ENCODE measurements at regions not wholly inside any gene's neighbourhood (a gene's known extent, or its start where the extent isn't known, plus 50 kb on each side); places are given as distances from the start of the nearest gene placed in this dataset.

DNA sequence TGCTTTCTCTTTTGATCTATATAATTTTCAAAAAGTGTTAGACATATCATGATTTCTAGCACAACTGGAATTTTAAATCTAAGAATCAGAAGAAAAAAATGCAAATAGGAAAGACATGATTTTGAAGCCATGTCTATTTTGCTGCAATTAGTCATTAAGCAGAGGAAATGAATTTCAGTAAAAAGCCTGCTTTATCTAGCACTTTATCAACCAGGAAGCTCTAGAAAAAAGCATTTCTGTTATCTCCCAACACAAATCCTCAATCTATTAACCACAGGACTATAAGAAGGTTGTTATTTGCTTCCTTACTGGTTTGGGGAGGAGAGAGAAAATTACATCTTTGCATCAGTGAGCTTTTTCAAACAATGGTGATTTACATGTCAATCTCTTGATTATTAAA is 716.7 kb downstream of the DIAPH3 start:
- DNase-seq (ENCODE audit: low read depth), result peak; percentile 59

DNA sequence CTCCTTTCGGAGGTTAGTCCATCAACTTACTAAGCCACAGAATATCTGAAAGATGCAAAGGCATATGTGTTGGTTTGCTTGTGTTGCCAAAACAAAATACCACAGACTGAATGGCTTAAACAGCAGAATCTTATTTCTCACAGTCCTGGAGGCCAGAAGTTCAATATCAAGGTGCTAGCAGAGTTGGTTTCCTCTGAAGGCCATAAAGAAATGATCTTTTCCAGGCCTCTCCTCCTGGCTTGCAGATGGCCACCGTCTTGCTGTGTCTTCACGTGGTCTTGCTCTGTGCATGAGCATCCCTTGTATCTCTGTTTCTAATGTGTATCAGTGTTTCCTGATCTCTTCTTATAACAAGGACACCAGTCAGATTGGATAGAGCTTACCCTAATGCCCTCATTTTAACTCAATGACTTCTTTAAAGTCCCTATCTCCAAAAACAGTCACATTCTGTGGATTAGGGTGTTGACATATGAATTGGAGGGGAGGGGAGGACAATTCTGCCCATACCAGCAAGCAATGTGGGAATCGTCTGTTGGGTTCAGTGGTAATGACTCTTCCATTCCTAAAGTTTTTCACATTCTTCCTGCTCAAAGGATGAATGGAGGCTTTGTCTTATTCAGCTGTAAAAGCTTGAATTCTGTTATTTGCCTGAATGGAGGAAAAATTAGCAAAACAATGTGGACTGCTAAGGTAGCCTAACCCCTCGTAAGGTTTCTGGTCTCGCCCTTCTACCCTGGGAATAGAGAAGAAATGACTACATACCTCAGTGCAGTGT is 715.7 kb downstream of the DIAPH3 start:
- DNase-seq (ENCODE audit: low read depth), result peak; percentile 90

DNA sequence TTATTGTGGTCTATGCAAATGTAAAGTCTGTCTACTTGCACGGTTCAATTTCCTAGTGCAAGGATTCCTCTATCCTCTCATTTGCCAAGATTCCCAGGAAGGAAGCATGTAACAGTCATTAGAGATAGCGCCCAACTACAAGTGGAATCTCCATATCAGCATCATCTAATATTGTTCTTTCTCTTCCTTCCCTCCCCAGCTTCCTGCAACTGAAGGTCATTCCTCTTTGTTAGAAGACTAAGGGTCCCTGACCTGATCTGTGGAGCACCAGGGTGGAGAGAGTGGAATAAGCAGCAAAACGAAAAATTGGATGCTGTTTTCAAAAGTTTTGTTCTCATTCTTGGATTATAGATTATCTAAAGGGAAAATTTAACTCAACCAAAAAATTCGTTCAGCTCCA is 714.0 kb downstream of the DIAPH3 start:
- no peak for DNase-seq (ENCODE audit: low read depth)

DNA sequence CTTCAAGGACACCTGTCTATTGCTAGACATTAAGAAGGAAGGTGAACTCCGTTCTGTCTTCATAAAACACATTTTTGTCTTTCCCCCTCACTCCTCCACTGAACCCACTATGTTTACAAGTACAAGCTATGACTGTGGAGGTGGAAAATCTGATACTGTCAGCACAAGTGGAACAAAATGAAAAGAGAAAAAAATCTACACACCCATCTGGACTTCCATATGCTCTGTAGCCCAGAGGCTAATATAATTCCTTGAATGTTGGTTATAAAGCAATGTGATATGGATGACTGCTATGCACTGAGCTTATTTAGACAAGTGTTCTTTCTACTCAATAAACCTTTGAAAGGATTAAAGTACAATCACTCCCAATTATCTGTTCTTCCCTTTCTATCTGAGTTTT is 713.5 kb downstream of the DIAPH3 start:
- DNase-seq (ENCODE audit: low read depth), result no peak

DNA sequence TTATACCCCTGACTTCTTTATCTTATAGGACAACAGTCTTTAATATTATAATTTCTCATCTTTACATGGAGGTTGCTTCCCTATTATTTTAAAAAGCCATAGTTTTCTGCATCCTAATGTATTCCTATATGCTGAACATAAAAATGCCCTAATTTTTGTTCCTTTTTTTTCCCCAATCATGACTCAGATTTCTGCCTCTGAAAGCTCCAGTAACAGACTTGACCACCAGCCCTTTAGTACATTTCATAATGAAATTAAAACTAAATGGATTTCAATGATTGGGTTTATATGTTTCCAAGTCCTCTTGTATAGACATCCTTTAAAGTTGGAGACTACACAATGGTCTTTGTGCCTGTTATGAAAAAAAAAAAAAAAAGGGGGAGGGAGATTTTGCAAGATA is 712.5 kb downstream of the DIAPH3 start:
- no peak for DNase-seq (ENCODE audit: low read depth)

DNA sequence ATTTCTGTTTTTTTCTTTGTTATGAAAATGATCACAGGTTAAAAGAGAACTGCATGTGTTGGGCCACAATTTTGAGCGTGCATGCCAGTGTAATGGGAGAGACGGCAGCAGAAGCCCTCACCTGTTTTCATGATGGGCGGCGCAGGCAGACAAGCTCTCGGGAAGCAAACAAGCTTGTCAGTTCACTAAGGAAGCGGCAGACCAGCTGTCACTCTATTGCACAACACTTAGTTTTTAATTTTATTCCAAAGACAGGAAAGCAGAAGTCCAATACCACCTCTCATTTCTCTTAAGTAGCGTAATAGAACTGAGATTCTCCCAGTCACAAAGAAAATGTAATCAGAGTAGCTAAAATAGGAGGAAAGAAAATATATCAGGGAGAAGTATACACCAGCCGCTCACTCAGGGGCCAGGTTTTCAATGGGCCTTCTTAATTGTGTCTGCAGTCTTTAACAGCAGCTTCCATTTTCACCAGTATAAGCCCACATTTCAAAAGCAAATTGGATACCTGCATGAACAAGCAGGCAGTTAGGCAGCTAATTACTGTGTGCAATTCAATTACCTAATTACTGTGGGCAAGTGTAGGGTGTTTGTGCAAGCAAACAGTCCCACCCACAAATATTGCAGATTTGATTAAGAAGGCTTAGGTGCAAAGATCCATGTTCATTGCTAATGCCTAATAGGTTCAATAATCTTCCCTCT is 711.4 kb downstream of the DIAPH3 start:
- no peak for DNase-seq (ENCODE audit: low read depth)

DNA sequence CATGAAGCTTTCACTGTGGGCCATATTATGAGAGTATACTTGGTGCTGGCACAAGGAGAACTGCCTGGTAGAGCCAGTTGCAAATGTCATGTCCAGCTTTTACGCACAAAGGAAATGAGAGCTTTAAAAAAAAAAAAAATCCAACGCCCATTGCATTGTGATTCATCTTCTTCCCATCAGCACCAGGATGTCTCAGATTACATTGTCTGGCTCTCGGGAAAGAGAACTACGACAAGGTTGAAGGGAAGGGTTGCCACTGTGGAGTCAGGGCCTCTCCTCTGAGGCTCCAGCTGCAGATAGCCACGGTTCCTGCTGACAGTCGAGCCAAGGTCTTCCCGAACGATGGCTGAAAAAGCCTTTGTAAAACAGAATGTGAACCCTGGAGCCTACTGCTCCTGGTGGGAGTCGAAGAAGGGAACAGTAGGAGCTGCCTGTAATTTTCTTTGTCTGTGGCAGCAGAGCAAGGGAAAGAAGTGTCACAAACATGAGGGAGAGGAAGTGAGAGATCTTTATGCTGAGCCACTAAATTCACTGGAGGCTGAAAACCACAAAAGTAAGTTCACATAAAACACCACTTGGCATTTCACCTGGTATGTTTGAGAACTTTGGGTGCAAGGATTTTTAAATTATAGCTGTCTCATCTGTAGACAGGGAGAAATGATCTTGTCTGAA is 704.7 kb downstream of the DIAPH3 start:
- peak; percentile 91 for DNase-seq (ENCODE audit: low read depth)

DNA sequence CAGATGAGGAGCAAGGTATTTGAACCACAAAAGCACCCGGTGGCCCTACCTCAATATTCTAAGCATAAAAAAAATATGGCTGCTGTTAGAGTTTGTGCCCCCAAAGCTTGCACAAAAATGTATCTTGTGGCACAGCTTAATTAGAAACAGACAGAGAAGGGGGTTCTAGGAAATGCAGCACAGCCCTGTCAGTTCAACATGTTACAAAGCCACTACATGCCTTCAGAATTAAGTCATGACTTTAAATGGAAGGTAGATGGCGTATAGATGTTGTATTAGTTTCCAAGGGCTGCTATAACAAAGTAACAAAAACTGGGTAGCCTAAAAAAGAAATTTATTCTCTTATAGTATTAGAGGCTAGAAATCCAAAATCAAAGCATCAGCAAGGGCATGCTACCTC is 703.8 kb downstream of the DIAPH3 start:
- DNase-seq (ENCODE audit: low read depth), result peak; percentile 79

DNA sequence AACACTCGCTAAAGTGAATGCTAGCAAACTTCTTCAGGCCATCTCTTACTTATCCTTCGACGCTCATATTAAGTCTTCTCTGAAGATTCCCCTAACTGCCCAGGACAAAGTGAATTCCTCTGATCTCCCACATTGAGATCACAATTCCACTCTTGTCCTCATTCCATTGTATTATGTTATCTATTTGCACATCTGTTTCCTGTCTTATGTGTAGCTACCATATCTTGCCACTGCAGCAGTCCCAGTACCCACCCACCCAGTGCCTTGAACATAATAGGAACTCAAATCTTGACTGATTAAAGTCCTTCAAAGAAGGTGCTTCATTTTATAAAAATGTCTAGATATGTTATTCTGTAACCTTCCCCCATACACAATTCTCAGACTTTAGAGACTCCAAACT is 702.3 kb downstream of the DIAPH3 start:
- no peak for DNase-seq (ENCODE audit: low read depth)

DNA sequence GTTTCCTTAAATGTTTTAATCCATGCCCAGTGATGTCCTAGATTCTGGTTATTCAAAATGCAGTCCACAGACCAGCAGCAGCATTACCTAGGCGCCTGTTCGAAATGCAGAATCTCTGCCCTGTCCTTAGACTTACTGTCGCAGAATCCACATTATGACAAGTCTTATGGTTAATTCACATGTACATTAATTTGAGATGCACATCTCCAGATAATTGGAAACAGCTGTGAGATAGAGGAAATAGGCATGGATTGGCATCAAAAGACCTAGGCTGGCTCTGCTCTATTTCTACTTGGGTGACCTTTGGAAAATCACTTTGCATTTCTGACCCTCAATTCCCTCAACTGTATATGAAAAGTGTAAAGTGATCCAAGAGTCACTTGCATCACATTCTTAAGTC is 700.7 kb downstream of the DIAPH3 start:
- DNase-seq (ENCODE audit: low read depth), result no peak

DNA sequence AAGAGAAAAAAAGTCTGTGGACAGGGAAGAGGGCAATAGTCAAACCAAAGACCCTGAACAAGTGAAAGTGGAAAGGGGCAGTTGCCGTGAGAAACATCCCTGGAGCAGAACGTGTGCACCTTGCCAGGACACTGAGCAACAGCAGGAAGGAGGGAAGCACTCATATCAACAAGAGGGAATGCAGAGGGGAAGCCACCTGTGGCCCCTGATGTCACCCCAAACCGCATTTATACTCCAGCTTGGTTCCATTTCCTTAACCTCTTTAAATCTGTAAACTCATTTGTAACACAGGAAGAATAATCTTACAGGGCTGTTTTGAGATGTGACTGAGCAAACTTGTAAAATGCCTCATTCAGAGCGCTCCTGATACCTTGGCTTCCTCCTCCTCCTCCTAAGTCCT is 698.8 kb downstream of the DIAPH3 start:
- DNase-seq (ENCODE audit: low read depth), result no peak

DNA sequence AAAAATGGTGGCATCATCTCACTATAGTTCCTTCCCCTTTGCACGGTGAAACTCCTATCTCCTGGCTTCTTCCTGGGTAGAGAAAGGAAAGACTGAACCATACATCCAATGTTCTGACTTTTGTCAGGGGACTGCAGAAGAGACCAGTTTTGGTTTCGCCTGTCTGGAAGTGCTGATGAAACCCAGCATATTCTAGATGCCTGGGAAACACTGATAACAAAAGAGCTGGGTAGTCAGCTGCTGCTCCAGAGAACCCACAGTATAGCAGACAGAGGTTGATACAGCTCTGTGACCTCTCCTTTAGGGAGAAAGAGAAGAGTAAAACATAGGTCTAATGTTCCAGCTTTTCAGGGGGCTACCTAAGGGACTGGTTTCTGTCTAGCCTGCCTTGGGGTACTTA is 695.3 kb downstream of the DIAPH3 start:
- DNase-seq (ENCODE audit: low read depth), result no peak

DNA sequence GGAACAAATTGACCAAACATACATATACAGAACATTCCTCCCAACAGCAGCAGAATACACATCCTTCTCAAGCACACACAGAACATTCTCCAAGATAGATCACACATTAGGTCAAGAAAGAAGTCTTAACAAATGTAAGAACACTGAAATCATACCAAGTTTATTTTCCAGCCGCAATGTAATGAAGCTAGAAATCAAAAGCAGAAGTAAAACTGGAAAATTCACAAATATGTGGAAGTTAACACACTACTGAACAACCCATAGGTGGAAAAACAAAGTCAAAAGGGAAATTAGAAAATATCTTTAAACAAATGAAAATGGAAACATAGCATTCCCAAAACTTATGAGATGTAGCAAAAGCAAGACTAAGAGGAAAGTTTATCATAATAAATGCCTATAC is 692.6 kb downstream of the DIAPH3 start:
- no peak for DNase-seq (ENCODE audit: low read depth)

DNA sequence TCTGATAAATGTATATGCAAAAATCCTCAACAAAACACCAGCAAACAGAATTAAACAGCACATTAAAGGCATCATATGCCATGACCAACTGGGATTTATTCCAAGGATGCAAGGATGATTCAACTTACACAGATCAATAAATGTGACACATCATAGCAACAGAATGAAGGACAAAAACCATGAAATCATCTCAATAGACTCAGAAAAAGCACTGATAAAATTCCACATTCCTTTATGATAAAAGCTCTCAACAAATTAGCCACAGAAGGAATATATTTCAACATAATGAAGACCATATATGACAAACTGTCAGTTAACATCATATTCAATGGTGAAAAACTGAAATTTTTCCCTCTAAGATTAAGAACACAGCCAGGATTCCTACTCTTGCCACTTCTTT is 691.6 kb downstream of the DIAPH3 start:
- peak; percentile 54 for DNase-seq (ENCODE audit: low read depth)

DNA sequence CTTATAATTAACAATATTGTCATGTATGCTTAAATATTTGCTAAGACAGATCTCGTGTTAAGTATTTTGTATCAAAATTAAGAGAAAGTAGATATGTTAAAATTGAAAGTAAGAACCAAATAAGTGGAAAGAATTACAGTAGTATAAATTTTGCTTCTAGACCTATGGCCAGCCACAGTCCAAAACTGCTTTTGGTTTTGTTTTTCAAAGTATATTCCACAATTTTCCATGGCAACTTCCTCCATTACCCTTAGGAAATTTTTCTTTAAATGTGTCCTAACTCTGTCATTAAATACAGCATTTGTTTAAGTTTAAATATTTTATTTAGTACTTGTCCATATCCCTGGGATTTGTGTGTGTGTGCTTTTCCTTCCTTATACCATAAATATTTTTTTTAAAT is 689.0 kb downstream of the DIAPH3 start:
- no peak for DNase-seq (ENCODE audit: low read depth)

DNA sequence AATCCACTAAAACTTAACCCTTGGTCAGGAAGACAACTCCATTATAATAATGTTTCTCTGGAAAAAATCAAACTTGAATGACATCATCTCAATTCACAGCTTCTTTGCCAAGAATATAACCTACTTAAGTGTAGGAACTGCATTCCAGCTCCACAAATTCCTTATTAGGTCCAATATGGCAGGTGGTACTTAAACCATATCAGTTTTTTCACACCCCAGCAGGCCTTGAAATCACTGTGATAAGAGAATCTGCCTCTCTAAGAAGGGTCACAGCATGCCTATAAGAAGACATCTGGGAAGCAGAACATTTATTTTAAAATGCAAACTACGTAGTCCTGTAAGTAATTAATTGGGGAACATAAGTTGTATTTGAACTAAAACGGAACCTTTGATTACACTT is 687.8 kb downstream of the DIAPH3 start:
- no peak for DNase-seq (ENCODE audit: low read depth)

DNA sequence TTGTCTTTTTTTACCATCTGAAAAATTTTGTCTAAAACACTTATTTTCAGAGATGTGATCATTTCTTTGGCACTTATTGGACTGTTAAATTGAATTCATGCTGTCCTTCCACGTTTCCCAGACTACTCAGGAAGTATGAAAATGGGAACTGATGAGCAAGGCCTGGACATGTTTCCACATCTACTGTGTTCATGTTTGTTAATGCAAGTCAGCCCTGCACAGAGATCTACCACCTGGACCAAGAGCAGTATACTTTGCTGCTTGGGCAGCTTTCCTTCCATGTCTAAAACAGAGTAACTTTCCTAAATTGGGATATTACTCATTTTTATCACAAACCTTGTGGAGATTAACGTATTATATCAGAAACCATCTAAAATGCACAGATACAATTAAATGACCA is 687.4 kb downstream of the DIAPH3 start:
- DNase-seq (ENCODE audit: low read depth), result no peak

DNA sequence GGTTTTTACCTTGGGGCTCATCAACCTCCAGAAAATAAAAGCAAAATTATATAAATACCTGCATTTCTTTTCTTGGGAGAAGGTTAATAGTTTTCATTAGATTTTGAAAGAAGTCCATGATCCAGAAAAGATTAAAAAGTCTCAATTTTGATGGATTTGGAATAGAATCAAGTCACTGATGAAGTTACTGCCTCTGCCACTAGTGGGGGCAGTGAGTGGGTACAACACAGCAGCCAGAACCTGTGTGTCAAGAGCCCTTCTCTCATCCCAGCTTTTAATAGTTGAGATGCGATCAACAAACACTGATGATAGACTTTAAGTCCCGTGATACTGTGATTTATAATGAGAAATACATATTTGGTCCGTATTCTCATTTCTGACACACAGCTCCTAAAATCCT is 686.7 kb downstream of the DIAPH3 start:
- DNase-seq (ENCODE audit: low read depth), result no peak

DNA sequence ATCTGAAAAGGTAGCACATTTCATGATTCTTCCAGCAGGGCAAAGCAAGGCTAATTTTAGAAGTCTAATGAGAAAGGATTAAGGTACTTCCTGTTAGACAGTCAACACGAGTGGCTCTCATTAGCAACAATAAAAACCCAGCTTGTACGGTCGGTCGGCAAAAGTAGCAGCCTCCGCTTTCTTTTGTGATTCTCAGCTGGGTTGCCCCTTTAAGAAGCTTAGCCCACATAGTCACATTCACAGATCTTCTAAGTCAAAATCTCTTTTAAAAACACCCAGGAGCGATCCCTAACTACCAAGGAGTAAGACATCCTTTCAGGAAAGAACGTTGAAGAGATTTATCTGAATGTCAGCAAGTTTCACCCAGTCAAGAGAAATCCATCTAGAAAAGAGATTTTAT is 684.8 kb downstream of the DIAPH3 start:
- DNase-seq (ENCODE audit: low read depth), result no peak

DNA sequence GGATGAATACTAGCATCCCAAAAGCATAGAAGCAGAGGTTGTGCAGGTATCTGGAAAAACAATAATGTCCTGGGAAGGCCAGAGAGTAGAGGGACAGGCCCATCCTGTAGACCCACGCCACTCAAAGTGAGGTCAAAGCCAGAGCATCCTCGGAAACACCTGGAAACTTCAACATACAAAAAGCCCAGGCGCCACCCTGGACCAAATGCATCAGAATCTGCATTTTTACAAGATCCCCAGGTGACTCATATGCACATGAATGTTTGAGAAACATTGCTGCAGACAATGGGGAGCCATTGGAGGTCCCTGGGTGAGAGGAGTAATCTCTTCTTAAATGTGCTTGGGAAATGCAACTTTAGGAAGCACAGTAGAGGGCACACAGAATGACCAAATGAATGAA is 684.1 kb downstream of the DIAPH3 start:
- no peak for DNase-seq (ENCODE audit: low read depth)

DNA sequence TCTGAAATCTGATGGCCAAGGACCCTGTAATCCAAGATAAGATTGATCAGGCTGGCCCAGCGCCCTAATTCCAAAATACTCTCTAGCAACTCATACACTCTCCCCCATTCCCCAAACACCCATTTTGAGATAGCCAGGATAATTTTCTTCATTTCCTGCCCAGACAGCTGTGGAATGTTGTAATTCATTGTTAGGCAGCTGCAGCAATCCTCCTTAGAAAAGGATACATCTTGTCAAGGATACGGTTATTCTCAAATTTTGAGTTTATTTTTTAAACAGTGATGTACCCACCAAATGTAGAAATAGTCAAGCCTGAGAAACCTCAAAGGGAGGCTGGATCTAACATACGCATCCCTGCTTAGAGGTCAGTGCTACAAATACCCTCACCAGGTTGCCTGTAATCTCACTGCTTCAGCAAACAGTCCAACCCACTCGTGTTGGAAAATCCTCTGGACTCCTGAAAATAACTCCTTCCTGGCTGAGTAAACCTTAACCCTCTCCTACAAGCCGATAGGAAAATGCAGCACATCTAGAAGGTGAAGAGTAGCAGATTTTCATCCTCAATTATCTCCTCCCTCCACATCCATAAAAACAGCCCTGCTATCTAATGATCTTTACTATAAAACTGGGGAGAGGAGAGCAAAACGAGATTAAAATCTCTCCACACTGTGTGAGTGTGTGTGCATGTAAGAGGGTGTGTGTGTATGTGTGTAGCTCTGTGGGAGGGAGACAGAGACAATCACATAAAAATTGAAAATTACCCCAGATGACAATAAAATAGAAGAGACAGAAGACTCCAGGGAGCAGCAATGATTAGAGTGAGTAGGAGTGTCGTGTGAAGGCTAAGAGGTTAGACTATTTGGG is 683.1 kb downstream of the DIAPH3 start:
- peak; percentile 34 for DNase-seq (ENCODE audit: low read depth)

DNA sequence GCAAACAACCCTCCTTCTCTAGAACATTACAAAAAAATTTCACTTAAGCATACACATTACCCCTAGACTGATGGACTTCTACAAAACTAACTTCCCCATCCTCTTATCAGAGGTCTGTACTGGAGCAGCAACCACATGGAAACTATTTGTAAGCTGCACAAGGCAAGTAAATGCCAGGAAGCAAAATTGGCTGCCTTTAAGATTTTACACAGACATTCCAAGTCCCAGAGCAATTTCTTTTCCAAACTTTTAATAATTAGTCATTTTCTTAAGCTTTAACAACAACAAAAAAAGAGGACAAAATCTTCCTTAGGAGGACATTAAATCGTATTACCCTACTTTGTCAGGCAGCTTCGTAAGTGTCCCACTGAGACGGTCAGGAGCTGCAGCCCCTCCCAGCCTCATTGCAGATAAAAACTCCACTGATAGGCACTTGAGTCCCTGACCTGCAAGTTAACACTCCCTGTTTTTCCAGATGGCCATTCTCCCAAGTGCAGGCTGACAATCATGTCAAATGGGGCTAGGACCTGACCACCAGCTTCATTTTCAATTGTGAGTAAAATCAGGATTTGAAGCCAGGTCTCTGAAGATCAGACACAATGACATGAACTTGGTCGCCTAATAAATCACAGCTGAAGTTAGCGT is 680.1 kb downstream of the DIAPH3 start:
- DNase-seq (ENCODE audit: low read depth), result peak; percentile 67

Data from EH (cell line).